22Rv1 (cell line): ENCODE measurements at regions not wholly inside any gene's neighbourhood (a gene's known extent, or its start where the extent isn't known, plus 50 kb on each side); places are given as distances from the start of the nearest gene placed in this dataset.

ENCODE experiments used
- H3K27ac ChIP-seq: fragments of 450-650 bp; 2 replicates; pipeline ENCODE4 v1.5.1; 2017
- ZFX ChIP-seq: fragments of 450-650 bp; IDR thresholded peaks from 2 replicates; pipeline ENCODE4 v1.6.1; 2017; ENCODE audit warnings: antibody characterized with exemption, borderline replicate concordance
- TF ChIP-seq, protein P1 (sequence below): fragments of 450-650 bp; IDR thresholded peaks from 2 replicates; pipeline ENCODE4 v1.5.1; 2017; ENCODE audit warnings: mild to moderate bottlenecking

DNA sequence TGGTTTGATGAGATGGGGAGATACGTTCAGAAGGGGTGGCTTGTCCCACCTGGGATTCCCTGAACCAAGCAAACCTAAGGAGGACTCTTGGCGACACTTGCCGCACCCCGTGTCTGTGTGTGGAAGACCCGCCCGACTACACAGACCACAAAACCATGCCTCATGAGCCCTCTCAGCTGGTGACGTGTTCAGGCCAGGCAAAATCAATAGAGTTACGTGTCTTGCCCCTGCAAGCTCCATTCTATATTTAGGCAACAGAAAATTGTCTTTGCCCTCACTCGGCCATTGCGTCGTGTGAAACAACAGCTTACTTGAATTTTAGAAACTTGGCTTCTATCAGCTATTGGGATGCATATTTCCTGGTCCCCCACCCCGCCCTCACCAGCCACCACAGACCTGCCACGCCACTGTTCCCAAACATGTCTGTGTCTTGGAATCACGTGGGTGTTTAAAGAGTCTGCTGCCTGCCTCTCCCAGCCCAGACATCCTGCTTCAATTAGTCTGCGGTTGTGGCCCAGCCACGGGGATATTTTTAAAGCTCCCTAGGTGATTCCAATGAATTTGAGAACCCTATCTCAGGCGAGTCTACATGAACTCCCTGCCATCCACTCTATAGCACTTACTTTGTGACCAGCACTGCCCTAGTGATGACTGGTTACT, 279.2 kb upstream of the EXOC2 start:
- H3K27ac ChIP-seq, result no peak overlapping the region
- TF ChIP-seq ZFX, result no peak
- TF ChIP-seq, protein P1, sequence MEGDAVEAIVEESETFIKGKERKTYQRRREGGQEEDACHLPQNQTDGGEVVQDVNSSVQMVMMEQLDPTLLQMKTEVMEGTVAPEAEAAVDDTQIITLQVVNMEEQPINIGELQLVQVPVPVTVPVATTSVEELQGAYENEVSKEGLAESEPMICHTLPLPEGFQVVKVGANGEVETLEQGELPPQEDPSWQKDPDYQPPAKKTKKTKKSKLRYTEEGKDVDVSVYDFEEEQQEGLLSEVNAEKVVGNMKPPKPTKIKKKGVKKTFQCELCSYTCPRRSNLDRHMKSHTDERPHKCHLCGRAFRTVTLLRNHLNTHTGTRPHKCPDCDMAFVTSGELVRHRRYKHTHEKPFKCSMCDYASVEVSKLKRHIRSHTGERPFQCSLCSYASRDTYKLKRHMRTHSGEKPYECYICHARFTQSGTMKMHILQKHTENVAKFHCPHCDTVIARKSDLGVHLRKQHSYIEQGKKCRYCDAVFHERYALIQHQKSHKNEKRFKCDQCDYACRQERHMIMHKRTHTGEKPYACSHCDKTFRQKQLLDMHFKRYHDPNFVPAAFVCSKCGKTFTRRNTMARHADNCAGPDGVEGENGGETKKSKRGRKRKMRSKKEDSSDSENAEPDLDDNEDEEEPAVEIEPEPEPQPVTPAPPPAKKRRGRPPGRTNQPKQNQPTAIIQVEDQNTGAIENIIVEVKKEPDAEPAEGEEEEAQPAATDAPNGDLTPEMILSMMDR, result no peak

DNA sequence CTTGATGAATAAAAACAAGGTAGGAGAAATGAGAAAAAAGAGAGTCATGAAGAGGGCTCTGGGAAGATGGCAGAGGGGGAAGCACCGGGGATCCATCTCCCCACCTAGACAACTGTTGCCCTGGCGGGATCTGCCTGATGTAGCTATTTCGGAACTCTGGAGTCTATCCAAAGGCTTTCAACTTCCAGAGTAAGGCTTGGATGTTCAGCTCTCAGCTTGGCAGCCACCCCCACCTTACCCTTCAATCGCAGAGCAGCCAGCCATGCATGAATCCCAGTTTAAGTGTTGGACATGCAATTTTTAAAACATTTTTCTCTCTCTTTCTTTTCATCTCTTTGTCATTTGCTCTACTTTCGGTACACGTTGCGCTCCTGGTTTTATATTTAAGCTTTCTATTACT, 275.9 kb upstream of the EXOC2 start:
- no peak overlapping the region for H3K27ac ChIP-seq
- TF ChIP-seq, protein P1, result no peak
- TF ChIP-seq ZFX, result no peak

DNA sequence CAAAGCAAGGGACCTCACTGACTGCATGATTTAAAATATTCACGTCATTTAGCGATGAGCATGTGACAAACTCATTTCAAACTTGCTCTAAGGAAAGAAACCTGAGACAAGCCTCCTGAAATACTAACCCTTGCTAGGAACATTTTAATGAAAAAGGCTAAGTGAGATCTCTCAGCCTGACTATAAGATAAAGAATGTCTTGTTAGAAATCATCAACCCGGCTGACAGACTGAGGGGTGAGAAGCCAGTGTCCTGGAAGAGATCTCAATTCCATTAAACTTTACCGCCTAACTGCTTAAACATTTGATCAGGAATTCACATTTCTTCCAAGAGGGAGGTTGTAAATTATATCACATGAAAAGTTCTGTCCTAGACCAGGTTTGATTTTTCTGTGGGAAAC, 274.8 kb upstream of the EXOC2 start:
- TF ChIP-seq, protein P1, result no peak
- TF ChIP-seq ZFX, result no peak
- no peak overlapping the region for H3K27ac ChIP-seq

DNA sequence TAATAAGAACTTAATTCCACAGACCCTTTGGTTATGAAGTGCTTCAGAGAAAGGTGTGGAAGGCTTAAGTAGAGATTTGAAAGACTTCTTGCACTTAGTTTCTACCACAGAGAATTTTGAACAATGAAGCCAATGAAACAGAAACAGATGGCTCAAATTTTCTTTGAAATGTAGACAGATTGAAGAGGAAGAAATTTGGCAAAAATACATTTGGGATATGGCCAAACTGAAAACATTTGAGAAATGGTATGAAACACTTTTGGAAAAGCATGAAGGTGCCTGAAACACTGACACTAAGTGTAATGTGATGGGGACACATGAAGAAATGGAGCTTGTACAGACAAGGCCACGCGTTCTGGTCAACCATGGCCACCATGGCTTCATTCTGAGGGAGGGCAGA, 272.4 kb upstream of the EXOC2 start:
- no peak for TF ChIP-seq ZFX
- TF ChIP-seq, protein P1, result no peak

DNA sequence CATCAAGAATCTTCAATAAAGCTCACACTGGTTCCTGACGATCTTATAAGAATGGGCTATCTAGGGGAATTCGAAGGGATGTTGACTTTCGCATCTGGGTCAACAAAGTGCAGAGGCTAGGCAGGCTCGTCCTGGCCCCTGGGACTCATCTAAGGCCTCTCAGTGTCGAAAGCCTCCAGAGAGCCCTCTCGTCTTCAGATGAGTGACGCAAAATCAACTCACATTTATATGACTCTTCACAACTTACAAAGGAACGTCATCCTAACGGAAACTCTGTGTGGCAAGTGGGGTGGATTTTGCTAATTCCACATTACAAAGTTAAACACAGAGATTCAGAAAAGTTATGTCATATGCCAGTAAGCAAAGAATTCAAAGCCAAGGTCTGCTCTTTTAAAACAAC, 270.5 kb upstream of the EXOC2 start:
- TF ChIP-seq, protein P1, result no peak
- TF ChIP-seq ZFX, result no peak

More for the DNA sequence above, 272.4 kb upstream of the EXOC2 start:
- H3K27ac ChIP-seq, result no peak overlapping the region

DNA sequence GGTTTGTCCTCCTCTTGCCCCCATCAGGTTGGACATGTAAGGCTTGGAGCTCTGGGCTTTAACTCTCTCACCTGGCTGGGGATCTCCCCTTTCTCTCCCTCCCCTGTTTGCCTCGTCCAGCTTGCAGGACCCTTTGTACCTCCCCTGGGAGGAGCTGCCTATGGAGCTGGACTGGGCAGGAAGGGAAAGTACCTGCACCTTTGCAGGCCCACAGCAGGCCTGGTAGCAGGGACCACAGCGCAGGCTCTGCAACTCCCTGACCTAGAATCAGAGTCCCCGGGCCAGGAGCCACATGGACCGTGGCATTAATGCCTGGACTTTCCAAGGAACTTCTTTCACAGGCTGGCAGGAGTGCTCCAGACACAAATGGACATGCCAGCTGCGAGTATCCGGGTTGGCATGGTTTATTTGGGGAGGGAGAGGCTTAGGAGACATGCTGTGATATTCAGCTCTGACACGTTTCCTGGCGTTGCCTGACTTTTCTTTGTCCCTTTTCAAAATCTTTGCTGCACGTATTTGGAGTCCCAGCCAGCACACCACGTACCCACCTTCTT, 268.5 kb upstream of the EXOC2 start:
- no peak for TF ChIP-seq ZFX
- TF ChIP-seq, protein P1, result no peak

More for the DNA sequence above, 270.5 kb upstream of the EXOC2 start:
- no peak overlapping the region for H3K27ac ChIP-seq

DNA sequence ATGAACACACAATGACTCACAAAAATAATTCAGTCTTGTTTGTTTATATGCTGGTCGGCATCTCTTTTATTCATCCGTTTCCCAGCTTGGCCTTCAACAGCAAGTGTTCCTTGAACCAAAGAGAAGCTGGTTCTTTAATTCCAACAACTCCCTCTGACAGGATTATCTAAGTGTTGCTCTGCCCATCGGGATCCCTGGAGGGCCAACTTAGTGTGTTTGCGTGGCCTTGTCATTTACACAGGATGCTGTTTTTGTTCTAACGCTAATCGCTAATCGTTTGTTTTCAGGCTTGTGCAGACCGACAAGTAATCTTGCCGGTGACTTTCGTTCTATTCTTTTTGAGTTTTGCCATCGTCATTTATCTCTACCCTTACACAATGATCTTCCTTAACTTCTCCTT, 267.4 kb upstream of the EXOC2 start:
- H3K27ac ChIP-seq, result no peak overlapping the region
- TF ChIP-seq ZFX, result no peak
- TF ChIP-seq, protein P1, result no peak

More for the DNA sequence above, 268.5 kb upstream of the EXOC2 start:
- H3K27ac ChIP-seq, result no peak overlapping the region
